ENCODE measurements at regions not wholly inside any gene's neighbourhood (a gene's known extent, or its start where the extent isn't known, plus 50 kb on each side); places are given as distances from the start of the nearest gene placed in this dataset.

- no peak for TF ChIP-seq ZNF274 (IDR thresholded peaks at IDR 0.05; ENCODE audit: low read depth, low read length)
- TF ChIP-seq YY1 (IDR thresholded peaks at IDR 0.05; ENCODE audit: insufficient read depth, insufficient read length), result no peak
Measured at GRCh38 chr10:10796061-10796773, 221.5 kb upstream of the CELF2 start.
